GM18858 (cell line): ENCODE measurements at regions not wholly inside any gene's neighbourhood (a gene's known extent, or its start where the extent isn't known, plus 50 kb on each side); places are given as distances from the start of the nearest gene placed in this dataset.
"Not testable (repeated sequence)": the region's sequence is repeated elsewhere in the genome, so short reads cannot be mapped to it uniquely, and the experiment has no call there.

Source experiments
- ATAC-seq: cut with Tn5 transposase; IDR thresholded peaks from one replicate; pipeline ENCODE4 v1.9.1; 2021; ENCODE audit not compliant: unreplicated experiment

DNA sequence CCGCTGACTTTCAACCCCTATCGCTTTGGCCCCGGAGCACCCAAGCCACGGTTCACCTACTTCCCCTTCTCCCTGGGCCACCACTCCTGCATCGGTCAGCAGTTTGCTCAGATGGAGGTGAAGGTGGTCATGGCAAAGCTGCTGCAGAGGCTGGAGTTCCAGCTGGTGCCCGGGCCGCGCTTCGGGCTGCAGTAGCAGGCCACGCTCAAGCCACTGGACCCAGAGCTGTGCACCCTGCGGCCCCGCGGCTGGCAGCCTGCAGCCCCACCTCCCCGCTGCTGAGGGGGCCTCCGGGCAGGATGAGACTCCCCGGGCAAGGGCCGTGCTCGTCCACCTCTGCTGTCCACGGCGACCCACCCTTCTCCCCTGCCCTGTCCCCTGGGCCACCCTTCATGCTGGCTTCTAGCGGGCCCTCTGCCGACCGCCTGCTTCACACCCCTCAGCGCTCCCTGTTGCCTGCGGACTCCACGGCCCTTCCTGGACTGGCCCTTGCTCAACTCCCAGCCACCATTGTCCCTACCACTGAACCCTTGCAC lies 92.2 kb upstream of the TRABD2B start:
- no peak for ATAC-seq

DNA sequence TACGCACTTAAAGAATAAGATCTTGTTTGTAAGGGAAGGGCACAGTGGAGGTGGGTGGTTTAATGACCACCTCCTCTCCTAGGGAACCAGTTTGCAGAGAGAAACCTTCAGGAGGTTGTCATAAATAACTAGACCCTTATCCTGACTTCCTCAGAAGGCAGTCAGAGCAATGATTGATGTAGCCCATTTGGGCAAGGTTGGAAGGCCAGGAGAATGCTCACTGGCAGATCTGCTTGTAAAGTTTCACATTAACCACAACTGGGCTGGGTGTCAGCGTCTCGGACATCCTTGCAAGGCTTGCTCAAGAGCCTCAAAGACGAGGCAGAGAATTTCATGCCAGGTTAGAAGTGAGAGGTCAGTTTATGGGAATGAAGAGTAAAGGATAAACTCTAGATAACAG lies 87.6 kb upstream of the TRABD2B start:
- ATAC-seq = no peak

DNA sequence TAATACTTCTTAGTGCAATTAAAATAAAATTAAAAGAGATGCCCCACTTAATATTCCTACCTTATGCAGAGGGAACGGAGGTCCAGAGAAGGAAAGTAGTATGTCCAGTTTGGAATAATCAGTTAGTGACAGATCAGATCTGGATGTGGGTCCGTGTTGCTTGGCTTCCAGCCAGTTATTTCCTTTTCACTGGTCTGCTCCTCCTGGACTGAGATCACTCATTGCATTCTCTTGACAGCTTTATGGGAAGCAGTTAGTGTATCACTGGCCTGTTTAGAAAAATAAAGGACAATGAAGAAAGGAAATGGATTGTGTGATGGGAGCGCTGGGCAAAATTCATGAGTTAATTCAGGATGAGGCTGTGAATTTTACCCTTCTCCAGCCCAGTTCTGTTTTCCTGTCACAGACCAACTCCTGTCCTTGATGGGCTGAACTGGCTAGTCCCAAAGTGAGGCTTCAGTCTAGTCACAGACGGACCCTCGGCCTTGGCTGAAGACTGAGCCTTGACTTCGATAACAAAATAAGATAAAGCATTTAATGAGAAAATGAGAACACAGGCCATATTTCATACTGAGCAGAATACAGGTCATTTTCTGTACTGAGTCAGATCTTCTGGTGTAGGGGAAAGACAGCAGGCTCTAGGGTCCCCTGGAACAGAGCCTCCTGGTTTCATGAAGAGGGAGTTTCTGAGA lies 85.2 kb upstream of the TRABD2B start:
- no peak for ATAC-seq

DNA sequence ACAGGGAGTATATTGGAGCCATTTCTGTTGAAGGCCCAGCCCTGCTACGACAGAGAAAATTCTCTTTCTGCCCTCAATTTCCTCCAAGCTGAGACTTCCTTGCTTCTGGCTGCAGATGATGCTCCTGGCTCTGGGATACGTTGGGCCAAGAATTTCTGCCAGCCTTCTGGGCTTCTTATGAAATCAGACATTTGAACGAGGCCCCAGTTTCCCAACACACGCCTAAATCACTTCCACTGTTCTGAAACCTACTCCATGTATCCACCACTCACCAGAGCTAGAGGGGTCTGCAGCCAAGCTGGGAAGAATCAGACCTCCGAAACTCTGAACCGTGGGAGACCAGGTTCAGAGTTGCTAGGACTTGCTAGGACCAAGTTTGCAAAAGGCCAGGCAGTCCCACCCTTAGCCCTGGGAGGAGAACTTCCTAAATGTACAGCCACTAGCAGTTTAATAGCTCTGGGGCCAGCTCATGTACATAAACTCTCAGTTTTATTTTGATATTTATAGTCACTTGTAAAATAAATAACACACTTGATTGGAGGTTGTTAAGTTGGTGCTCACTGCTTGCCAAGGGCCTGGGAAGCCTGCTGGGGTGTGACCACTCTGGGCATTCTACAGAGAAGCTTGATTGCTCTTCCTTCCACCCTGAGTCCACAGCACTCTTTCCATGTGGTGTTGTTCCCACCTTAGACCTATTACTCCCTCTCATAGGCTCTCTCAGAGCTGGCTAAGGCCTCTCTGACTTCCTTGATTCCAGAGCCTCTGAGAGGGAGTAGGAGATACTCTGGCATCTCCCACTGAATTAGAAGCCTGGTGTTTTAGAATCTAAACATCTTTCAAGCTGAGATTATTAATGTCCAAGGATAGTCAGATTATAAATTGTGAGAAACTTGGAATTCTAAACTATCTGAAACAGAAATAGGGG lies 83.4 kb upstream of the TRABD2B start:
- no peak for ATAC-seq

DNA sequence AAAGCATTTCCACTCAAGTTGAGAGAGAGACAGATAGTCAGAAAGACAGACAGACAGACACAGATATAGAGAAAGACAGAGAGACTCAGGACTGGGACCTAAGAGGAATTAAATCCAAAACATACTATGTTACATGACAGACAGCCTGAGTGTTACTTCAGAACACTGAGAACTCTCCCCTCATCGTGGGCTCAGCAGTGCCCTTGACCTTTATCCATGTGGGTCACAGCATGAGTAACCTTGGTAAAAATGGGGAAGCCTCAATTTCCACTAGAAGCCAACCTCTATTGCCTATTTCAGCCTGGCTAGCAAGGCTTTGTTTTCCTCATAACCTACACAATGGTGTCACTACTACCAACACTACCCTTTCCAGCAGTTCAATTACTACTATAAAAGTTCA lies 81.9 kb upstream of the TRABD2B start:
- no peak for ATAC-seq

DNA sequence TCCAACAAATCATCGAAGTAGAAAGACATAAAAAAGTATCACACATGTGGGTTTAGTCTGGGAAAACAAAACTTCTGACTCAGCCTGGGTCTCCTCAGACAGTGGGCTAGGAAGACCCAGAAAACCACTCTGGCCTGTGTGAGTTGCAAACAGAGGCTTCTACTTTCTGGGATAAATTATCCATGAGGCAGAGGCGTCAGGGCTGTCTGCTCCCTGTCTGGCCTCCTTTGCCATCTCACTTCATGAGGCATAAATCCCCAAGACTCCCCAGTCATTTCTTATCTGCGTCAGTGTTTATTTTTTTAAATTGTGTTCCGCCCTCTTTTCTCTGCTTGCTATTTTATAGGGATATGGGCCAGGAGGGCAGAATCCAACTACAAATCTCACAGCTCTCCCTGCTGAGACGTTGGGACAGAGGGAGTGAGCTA lies 80.6 kb upstream of the TRABD2B start:
- ATAC-seq = no peak

DNA sequence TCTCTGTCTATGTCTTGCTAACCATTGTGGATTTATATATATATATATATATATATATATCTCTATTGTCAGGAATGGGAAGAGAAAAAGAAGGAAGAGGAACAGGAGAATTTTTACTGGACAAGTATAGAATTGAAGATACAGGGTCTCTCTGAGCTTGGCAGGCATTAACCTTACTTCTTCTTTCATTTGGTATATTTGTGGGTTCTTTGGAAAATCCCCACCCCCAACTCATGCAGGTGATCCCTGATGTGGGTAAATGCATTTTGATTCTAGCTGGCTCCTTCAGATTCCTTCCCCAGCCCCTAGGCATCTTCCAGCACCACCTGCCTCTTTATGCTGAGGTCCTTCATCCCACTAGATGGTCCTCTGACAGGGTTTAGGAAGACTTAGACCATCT lies 78.8 kb upstream of the TRABD2B start:
- no peak for ATAC-seq

DNA sequence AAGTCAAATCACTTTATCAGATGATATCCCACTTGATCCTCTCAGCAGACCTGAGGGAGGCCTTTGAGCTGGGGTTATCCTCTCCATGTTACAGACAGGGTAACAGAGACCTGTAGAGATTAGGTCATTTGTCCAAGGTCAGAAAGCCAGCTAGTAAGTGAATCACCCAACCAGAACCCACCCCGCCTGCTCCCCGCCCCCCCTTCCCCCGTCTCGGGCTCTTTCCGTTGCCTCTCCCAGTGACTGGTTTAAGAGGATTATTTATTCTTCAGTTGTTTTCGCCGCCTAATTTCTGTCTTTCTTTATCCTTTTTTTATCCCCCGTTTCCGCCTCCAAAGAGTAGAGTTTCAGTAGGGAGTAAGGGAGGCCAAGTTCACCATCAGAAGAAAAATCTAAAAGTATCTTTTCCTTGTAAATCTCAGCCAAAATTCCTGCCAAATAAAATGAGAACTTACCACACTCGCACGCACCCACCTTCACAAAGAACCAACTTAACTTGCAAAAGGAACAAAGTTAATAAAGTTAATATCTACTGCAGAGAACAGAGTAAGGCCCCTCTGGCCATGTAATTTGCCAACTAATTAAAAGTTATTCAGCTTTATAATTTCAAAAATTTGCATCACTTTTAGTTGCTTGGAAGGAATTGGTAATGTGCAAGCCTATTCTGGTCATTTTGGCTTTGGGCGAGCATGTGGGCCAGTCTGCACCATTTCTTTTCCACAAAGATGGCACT lies 76.8 kb upstream of the TRABD2B start:
- ATAC-seq = no peak

- no peak for ATAC-seq
Observed at GRCh38 chr1:48071513-48071912, 74.3 kb upstream of the TRABD2B start.

DNA sequence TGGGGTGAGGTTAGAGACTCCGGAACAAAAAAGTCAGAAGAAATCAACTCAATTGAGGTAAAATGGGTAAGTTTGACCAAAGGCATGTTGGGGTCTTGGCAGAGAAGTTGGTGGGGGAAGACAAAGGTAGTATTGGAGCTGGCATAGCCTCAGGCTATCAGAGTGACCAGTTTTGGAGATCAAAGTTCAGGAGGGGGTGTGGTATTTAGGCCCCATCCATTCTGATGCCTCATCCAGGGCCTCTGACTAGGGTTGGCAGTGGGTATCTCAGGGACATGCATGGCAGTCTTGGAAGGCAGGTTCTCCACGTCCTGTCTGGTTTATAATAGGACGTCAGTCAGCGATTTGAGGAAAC lies 73.2 kb upstream of the TRABD2B start:
- no peak for ATAC-seq

DNA sequence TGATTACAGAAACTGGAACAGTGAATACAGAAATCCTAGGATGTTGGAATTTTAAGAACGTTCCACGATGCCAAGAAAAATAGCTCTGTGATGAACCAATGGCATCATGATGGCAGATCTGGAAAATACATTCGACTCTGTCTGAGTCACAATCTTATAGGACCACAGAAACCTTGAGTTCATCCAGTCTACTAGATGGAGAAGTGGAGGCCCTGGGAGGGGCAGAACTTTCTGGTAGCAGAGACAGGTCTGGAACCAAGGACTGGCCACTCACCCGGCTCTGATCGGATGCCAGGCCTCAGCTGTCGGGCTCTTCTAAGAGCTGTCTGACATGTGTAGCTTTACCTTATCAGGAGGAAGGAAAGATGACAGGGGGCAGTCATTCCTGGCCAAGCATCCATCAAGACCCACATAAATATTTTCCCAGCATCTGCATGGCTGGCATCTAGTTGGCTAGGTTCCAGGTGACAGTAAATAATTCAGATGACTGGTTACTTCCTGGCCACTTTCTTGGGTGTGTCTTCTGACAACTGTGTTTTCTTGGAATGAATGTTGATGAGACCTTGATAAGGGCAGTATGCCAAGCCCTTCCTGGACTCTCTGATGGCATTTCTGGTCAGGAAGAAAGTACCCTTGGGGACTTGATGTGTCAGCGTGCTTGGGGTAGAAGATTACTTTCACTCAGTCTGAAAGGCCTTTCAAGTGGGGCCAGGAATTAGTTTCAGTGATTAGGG lies 72.6 kb upstream of the TRABD2B start:
- no peak for ATAC-seq

GRCh38 chr1:48068206-48068605 lies 71.0 kb upstream of the TRABD2B start:
- no peak for ATAC-seq

GRCh38 chr1:48066936-48067335 lies 69.8 kb upstream of the TRABD2B start:
- no peak for ATAC-seq

DNA sequence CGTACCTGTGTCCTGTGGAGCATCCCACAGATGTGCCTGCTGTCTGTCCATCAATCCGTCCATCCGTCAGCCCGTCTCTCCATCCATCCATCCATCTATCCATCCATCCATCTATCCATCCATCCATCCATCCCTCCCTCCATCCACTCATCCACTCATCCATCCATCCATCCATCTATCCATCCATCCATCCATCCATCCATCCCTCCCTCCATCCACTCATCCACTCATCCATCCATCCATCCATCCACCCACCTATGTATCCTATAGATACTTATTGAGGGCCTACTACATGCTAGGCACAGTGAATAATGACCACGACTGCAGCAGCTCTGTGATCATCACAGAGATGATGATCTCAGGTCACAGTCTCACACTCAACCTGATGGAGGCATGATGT lies 67.5 kb upstream of the TRABD2B start:
- ATAC-seq = not testable (repeated sequence)

GRCh38 chr1:48062353-48062752 lies 65.2 kb upstream of the TRABD2B start:
- ATAC-seq = no peak

DNA sequence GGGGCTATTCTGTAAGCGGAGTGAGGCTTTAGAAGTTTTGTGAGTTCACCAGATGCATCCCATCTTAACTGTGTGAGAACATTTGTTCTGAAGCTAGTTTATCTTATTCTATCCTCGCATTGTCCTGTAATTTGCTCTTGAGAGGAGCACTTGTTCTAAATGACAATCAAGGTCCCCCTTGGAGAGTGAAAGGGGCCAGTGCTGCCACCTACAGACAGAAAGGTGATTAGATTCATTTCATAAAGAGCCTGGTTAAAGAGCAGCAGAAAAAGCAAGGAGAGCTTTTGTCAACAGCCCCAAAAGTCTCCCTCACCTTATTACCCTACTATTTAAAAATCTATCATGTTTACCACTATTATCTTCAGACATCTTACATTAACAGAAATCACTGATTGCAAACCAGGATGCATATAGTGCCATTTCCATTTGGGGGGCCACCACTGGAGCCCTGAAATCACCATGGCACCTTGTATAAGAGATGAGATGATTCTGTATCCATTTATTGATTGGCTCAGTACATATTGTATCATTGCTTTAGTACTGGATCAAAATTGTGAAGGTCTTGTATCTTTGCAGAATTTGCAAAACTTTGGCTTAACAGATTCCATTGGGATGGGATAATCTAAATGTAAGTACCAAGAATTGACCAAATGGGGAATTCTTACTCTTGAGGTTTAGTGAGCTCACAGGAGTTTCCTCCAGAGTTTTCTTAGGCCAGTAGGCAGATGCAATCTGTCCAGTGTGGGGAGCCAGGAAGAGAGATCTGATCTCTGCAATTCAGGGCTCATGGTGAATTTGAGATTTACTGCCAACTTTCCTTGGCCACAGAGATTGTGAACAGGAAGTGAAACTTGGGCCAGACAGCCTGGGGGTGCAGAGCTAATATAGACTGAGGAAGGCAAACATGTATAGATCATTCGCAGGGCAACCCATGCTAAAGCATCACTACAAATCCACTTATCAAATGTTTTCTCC lies 64.3 kb upstream of the TRABD2B start:
- peak; percentile 76 for ATAC-seq

GRCh38 chr1:48059289-48059688 lies 62.1 kb upstream of the TRABD2B start:
- ATAC-seq = no peak

DNA sequence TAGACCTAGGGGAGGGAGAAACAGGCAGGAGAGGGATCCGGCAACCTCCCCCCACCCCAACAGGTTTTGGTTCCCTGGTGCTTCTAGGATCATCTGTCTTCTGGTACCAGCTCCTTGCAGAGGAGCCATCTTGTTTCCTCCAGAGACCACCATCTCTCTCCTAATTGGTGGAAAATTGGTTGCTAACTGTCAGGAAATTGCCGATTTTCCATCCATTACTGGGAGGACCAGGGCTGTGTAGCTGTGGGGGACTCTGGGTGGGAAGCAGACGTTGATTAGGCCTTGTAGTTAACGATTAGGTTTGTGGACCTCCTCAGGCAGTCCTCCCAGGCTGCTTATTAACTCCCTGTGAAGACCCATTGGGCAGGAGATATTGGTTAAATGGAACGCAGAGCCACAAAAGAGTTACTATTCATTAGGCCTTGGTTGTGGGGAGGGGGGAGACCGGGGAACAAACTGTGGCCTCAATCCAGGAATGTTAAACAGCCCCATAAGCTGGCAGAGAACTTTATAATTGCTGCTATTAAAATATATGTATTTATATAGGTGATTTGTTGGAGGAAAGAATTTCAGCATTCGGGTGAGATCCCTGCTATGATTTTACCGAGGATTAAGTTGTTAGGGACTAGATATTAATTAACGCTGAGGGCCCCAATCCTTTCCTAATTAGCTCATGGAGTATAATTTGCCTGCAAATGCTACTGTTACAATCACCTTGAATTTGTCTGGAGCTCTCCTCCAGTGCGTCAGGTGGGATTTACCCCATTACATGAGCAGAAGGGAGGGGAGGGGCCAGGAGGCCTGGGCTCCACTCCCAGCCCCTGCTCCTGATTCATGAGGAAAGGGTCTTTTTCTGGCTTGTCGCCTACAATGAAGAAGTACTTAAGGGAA lies 61.2 kb upstream of the TRABD2B start:
- ATAC-seq = no peak

GRCh38 chr1:48057249-48057648 lies 60.1 kb upstream of the TRABD2B start:
- no peak for ATAC-seq
